Medulla oblongata (tissue), 1 donor: ENCODE measurements at regions not wholly inside any gene's neighbourhood (a gene's known extent, or its start where the extent isn't known, plus 50 kb on each side); places are given as distances from the start of the nearest gene placed in this dataset.
"Not testable (repeated sequence)": the region's sequence is repeated elsewhere in the genome, so short reads cannot be mapped to it uniquely, and the experiment has no call there.

Source experiments
- DNase-seq: peaks from one replicate; pipeline ENCODE4 v3.0.0-alpha.2; 2015; ENCODE audit errors: extremely low spot score

DNA sequence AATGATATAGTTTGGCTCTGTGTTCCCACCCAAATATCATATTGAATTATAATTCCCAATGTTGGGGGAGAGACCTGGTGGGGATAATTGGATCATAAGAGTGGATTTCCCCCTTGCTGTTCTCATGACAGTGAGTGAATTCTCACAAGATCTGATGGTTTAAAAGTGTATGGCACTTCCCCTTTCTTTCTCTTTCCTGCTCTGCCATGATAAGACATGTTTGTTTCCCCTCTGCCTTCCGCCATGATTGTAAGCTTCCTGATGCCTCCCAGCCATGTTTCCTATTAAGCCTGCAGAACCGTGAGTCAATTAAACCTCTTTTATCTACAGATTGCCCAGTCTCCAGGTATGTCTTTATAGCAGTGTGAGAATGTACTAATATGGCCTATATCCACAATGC, 126.7 kb upstream of the GMNC start:
- no peak for DNase-seq

DNA sequence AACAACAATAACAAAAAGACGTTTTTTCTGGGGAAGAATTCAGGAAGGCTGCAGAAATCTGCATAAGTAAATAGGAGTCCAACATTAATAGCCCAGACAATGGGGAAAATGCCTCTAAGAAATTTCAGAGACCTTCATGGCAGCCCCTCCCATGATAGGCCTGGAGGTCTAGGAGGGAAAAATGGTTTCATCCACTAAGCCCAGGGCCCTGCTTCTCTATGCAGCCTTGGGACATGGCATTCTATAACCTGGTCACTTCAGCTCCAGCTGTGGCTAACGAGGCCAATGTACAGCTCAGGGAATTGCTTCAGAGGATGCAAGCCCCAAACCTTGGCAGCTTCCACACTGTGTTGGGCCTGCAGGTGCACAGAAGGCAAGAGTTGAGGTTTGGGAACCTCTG, 125.6 kb upstream of the GMNC start:
- no peak for DNase-seq

DNA sequence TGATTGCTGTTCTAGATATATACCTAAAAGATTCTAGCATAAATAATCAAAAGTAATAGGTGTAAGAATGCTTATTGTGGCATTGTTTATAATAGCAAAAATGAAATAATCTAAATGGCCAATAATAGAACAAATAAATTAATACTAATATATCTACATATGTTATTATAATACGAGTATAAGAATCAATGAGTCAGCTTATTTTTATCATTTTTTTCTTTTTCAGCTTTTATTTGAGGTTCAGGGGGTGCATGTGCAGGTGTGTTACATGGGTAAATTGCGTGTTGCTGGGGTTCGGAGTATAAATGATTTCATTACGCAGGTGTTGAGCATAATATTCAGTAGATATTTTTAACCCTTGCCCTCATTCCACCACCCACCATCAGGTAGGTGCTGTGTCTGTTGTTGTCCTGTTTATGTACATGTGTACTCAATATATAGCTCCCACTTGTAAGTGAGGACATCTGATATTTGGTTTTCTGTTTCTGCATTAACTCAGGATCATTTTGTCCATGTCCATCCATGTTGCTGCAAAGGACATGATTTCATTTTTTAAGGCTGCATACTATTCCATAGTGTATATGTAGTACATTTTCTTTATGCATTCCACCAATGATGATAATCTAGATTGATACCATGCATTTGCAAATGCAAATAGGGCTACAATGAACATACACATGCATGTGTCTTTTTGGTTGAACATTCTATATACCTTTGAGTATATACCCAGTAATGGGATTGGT, 122.2 kb upstream of the GMNC start:
- no peak for DNase-seq

DNA sequence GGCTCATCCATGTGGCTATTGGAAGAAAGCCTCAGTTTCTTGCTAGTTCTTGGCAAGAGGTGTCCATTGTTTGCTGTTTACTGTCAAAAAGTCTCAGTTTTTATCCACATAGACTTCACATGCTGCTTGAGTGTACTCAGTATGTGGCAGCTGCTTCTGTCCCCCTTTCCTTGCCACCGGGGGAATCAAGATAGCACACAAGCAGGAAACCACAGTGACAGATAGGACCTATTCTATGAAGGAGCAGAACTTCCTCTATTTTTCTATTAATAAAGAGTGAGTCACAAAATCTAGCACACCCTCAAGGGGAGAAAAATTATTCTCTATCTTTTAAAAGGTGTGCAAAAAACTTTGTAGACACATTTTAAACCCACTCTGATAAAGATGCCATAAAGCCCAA, 121.4 kb upstream of the GMNC start:
- no peak for DNase-seq

DNA sequence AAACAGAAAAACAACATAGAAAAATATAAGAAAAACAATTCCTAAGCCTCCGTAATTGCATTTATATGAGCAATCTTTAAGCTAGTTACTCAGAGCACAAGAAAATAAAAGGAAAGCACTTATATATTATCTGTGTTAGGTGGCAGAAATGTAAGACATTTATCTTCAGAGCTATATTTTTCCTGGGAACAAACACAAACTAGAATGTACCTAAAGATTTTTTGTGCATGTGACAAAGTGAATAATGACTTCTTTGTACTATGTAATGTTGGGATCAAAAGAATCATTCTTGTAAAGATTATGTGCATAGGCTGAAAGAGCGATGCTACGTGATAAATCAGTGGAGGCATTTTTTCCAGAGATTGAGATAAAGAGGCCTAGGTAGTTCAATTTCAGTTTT, 111.3 kb upstream of the GMNC start:
- no peak for DNase-seq

DNA sequence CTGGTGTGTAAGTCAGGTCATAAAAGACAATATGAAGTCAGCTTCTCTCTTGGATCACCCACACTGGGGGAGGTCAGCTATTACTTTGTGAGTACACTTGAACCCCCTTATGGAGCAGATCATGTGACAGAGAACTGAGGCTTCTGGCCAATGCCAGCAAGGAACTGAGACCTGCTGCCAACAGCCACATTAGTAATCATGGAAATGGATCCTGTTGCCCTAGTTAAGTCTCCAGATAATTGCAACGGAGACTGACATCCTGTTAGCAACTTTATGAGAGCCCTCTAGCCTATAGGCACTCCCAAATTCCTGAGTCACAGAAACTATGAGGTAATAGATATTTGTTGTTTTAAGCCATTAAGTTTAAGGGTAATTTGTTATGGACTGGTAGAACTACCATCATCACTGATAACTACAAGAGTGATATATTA, 110.4 kb upstream of the GMNC start:
- no peak for DNase-seq

DNA sequence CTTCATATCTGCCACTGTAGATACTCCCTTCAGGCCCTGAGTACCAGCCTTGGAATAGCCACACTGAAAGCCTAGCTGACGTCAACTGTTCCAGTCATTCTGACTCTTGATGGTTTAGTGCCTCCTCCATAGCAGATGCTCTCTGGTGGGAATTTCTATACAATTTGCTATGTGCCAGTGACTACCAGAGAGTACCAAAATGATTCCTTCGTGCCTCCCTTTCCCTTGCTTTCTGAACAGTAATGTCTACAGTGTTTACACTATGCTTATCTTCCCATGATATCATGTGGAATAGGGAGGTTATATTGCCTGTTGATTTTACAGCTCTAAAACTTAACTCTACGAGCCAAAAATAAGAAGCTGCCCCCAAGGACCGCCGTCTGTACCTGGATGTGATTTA, 109.7 kb upstream of the GMNC start:
- DNase-seq = no peak

DNA sequence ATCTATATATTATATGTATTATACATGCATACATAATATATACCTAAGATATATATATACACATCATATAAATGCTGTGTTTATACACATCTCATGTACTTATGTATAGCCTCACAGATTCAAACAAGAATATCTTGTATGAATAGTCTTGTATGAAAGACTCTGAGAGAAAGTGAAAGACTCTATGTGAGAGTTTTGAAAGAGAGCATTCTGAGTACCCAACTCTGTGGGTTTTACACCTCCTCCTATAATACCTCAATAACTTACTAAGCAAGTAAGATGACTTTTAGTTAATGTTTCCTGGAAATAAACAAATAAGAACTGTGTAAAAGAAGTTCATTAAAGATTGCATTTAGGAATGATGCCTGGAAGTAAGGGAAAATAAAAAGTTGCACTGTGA, 108.1 kb upstream of the GMNC start:
- no peak for DNase-seq

DNA sequence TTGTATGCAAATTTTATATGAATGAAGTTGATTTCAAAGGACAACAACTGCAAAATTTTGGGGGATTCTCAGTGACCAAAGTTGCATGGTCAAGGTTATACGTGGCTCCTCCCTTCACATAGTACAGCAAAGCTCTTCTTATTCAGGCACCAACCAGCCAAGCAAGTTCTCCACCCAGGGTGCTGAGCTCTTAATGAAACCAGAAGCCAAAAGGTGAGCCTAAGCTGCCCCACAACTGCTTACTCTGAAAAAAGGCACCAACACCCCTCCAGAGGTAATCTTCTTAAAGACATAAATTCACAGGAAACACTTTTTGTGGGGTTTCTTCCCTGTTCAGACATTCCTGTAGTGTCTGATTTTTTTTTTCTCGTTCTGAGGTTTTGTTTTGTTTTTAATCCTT, 106.1 kb upstream of the GMNC start:
- no peak for DNase-seq

DNA sequence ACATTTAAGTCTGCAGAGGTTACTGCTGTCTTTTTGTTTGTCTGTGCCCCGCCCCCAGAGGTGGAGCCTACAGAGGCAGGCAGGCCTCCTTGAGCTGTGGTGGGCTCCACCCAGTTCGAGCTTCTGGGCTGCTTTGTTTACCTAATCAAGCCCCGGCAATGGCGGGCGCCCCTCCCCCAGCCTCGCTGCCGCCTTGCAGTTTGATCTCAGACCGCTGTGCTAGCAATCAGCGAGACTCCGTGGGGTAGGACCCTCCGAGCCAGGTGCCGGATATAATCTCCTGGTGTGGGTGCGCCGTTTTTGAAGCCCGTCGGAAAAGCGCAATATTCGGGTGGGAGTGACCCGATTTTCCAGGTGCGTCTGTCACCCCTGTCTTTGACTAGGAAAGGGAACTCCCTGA, 102.4 kb upstream of the GMNC start:
- DNase-seq = not testable (repeated sequence)

DNA sequence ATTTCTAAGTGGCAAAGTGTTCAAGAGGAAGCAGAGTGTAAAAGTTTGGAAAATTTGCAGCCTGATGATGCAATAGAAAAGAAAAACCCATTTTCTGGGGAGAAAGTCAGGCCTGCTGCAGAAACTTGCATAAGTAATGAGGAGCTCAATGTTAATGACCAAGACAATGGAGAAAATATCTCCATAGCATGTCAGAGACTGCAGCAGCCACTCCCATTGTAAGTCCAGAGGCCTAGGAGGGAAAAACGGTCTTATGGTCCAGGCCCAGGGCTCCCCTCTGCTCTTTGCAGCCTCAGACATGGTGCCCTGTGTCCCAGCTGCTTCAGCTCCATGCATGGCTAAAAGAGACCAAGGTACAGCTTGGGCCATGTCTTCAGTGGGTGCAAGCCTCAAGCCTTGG, 96.6 kb upstream of the GMNC start:
- DNase-seq = no peak

DNA sequence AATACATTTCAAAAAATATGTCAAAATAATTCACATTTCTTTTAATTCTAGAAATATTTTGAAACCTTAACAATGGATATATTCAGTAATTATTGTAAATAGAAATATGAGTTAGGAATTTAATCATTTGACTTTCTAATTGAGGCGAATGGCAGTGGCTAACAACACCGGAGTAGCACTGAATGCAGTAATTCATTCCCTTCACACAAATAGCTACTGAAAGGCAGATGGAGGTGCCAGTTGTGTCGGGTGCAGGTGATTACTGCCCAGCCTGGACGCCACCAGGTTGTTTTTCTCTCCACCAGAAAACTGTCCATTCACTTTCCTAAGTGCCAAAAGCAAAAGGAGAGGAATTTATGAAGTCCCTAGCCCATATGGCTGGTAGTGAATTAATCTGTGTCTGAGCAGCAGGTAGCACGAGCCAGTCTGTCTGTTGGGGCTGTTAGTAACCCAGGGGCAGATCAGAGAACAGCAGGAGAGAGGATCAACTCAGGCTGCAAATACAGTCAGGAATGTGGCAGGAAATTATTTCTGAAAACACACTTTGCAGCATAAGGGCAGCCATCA, 79.3 kb upstream of the GMNC start:
- DNase-seq = no peak

DNA sequence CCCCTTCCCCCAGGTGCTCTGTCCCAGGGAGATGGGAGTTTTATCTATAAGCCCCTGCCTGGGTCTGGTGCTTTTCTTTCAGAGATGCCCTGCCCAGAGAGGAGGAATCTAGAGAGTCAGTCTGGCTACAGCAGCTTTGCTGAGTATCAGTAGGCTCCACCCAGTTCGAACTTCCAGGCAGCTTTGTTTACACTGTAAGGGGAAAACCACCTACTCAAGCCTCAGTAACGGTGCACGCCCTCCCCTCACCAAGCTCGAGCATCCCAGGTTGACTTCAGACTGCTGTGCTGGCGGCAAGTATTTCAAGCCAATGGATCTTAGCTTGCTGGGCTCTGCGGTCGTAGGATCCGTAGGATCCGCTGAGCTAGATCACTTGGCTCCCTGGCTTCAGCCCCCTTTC, 72.1 kb upstream of the GMNC start:
- not testable (repeated sequence) for DNase-seq

DNA sequence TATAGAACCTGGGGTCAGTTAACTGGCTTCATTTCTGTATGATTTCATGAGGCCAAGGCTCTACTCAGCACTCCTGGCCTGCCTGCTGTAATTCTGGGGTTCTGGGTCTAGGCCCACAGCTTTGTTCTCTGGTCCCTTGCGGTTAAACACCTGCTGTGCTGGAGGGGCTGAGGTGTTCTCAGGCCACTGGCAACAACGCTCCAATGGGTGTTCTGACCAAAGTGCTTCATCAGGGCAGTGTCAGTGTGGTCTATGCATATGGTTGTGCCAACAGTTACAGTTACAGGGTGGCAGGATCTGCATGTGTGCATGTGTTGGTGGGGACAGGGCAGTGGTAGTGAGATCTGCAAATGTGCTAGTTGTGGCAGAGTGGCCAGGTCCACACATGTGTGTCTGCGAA, 64.1 kb upstream of the GMNC start:
- no peak for DNase-seq

DNA sequence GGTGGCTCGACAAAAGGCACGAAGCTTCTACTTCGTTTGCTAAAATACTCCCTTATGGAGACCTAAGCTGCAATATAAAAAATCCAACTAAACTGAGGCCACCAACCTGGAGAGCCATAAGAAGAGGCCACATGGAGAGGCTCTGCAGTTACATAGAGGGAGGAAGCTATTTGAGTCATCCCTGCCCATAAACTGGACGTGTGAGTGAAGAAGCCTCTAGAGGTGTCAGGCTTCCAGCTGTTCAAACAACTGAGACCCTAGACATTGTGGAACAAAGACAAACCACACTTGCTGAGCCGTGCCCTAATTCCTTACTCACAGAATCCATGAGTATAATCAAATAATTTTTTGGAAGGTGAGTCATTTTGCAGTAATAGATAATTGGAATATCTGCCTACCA, 50.2 kb upstream of the GMNC start:
- DNase-seq = no peak
